Heart left ventricle (tissue), 13 donors: ENCODE measurements at regions not wholly inside any gene's neighbourhood (a gene's known extent, or its start where the extent isn't known, plus 50 kb on each side); places are given as distances from the start of the nearest gene placed in this dataset.

ENCODE experiments used
- CTCF ChIP-seq, 12 donors: fragments of 200-600 bp; sonication (generic) in 4 of 12; IDR thresholded peaks; one replicate each; pipeline versions ENCODE4 v1.5.0 to v1.8.0; 2018 to 2022; ENCODE audit warnings: antibody characterized with exemption in 12 of 12, mild to moderate bottlenecking in 5 of 12
- POLR2A ChIP-seq, 2 donors: fragments of 450-650 bp; IDR thresholded peaks; one replicate each; pipeline ENCODE4 v1.6.1; 2017; ENCODE audit warnings: antibody characterized with exemption in 2 of 2, mild to moderate bottlenecking in 2 of 2, moderate library complexity in 2 of 2
- donor health status: ischemic (EF 13 %, LVEDD 7.1; RV severe dilation, severe dysfunction).
- donor health status: DM: no; HTN: yes; CAD: no.
- donor health status: DM: no; HTN: no; CAD: no.
- donor health status: ischemic (EF 25% LVEDD 6.9; RV normal size, moderate dysfunction).
- donor health status: ischemic (EF 25% LVEDD 5.7; RV mildly dilated, moderate dysfunction).
- donor health status: ischemic (EF 35%, LVEDD 5.7; RV mildly dilated, moderate dysfunction).
- donor health status: nonischemic (EF 11% LVEDD 7.7; RV severe dilation, severe dysfunction).
- donor health status: DM: yes; HTN: yes; CAD: no.
- donor health status: PGD.
- donor health status: ischemic (EF 29% LVEDD 5.4; RV normal size, mild dysfunction).
- donor health status: nonischemic (EF 23%, LVEDD 6.1; RV moderate dilation, normal function).

DNA sequence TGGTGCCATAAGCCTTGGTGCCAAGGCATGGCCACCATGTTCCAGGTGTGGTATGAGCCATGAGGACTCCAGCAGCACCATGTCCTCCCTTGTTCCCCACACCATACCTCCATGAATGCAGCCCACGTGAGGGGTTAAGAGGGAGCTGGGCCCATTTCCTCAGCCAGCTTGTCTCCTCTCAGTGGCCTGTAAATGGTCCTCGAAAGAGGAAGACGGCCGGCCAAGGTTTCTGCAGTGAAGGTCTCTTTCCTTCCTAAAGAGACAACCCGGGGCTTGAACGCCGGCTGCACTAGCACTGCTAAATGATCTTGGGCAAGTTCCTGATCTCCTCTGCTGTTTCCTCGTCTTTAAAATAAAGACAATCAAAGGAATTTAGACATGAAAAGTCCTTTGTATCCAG lies 154.0 kb downstream of the BMP7 start:
- TF ChIP-seq CTCF (IDR thresholded peaks at IDR 0.05) (no peak), POLR2A (IDR thresholded peaks at IDR 0.05) (no peak)
